ENCODE measurements at regions not wholly inside any gene's neighbourhood (a gene's known extent, or its start where the extent isn't known, plus 50 kb on each side); places are given as distances from the start of the nearest gene placed in this dataset.

GRCh38 chr10:88082806-88083596 is 219.6 kb downstream of the PTEN start:
- Histone ChIP-seq H3K9me3 (ENCODE audit: control insufficient read depth, low read depth, low read length) (no peaks in the 10 kb centered on the region), H3K79me2 (ENCODE audit: control insufficient read depth, insufficient read depth, low read length) (no peaks in the 10 kb centered on the region), H3K9ac (ENCODE audit: control insufficient read depth, extremely low read depth, insufficient read depth, low read length) (no peak overlapping the region), H3K36me3 (ENCODE audit: control insufficient read depth in 2 of 2, extremely low read depth in 1 of 2, insufficient read depth in 2 of 2, low read length in 2 of 2) (no peaks in the 10 kb centered on the region), H3K9me1 (ENCODE audit: control insufficient read depth, extremely low read depth, insufficient read depth, low read length) (no peaks in the 10 kb centered on the region), H3K4me3 (ENCODE audit: control insufficient read depth in 2 of 3, extremely low read depth in 1 of 3, insufficient read depth in 2 of 3, low read depth in 1 of 3, low read length in 3 of 3) (no peak overlapping the region), H3K27ac (ENCODE audit: control insufficient read depth, insufficient read depth, low read length) (no peak overlapping the region), H2AFZ (ENCODE audit: control insufficient read depth, low read length) (peak overlapping the region; percentile 32), H4K20me1 (ENCODE audit: control insufficient read depth, extremely low read depth, insufficient read depth, low read length) (no peaks in the 10 kb centered on the region), H3K27me3 (ENCODE audit: control insufficient read depth, extremely low read depth, insufficient read depth, low read length) (no peaks in the 10 kb centered on the region), H3K4me2 (ENCODE audit: control insufficient read depth, extremely low read depth, insufficient read depth, low read depth, low read length) (no peak overlapping the region), H3K4me1 (ENCODE audit: control insufficient read depth, extremely low read depth, insufficient read depth, low read length) (peaks cover 11% of the 10 kb centered on the region)
- peak; percentile 86 for FAIRE-seq
- dilution Hi-C loops (cut with MboI; ENCODE audit: extremely low pct_ligation_motif_present, low sequenced_read_pairs) = no loop called here
- no peak for TF ChIP-seq EZH2 (IDR thresholded peaks at IDR 0.05; ENCODE audit: low read length)
- no peak for TF ChIP-seq CTCF (optimal IDR thresholded peaks at IDR 0.05 in 1 of 3, IDR thresholded peaks at IDR 0.05 in 1 of 3, conservative IDR thresholded peaks at IDR 0.05 in 1 of 3; ENCODE audit: extremely low read depth in 1 of 3, insufficient read depth in 2 of 3, low read length in 3 of 3)
- DNase-seq (ENCODE audit: low read depth, low spot score) = no peak

- no peaks in the 10 kb centered on the region for H3K36me3 ChIP-seq (ENCODE audit: control insufficient read depth in 2 of 2, extremely low read depth in 1 of 2, insufficient read depth in 2 of 2, low read length in 2 of 2)
- peaks cover 17% of the 10 kb centered on the region for H3K4me1 ChIP-seq (ENCODE audit: control insufficient read depth, extremely low read depth, insufficient read depth, low read length)
- no peaks in the 10 kb centered on the region for H3K9me3 ChIP-seq (ENCODE audit: control insufficient read depth, low read depth, low read length)
- H3K27ac ChIP-seq (ENCODE audit: control insufficient read depth, insufficient read depth, low read length) = no peak overlapping the region
- DNase-seq (ENCODE audit: low read depth, low spot score) = no peak
- H3K9ac ChIP-seq (ENCODE audit: control insufficient read depth, extremely low read depth, insufficient read depth, low read length) = no peak overlapping the region
- no peak for FAIRE-seq
- H3K79me2 ChIP-seq (ENCODE audit: control insufficient read depth, insufficient read depth, low read length) = no peaks in the 10 kb centered on the region
- no peak for TF ChIP-seq EZH2 (IDR thresholded peaks at IDR 0.05; ENCODE audit: low read length)
- no peak for TF ChIP-seq CTCF (optimal IDR thresholded peaks at IDR 0.05 in 1 of 3, IDR thresholded peaks at IDR 0.05 in 1 of 3, conservative IDR thresholded peaks at IDR 0.05 in 1 of 3; ENCODE audit: extremely low read depth in 1 of 3, insufficient read depth in 2 of 3, low read length in 3 of 3)
- dilution Hi-C loops (cut with MboI; ENCODE audit: extremely low pct_ligation_motif_present, low sequenced_read_pairs) = no loop called here
- no peaks in the 10 kb centered on the region for H3K9me1 ChIP-seq (ENCODE audit: control insufficient read depth, extremely low read depth, insufficient read depth, low read length)
- H3K27me3 ChIP-seq (ENCODE audit: control insufficient read depth, extremely low read depth, insufficient read depth, low read length) = no peaks in the 10 kb centered on the region
- no peak overlapping the region for H2AFZ ChIP-seq (ENCODE audit: control insufficient read depth, low read length)
- H3K4me2 ChIP-seq (ENCODE audit: control insufficient read depth, extremely low read depth, insufficient read depth, low read depth, low read length) = no peak overlapping the region
- H3K4me3 ChIP-seq (ENCODE audit: control insufficient read depth in 2 of 3, extremely low read depth in 1 of 3, insufficient read depth in 2 of 3, low read depth in 1 of 3, low read length in 3 of 3) = no peak overlapping the region
- no peaks in the 10 kb centered on the region for H4K20me1 ChIP-seq (ENCODE audit: control insufficient read depth, extremely low read depth, insufficient read depth, low read length)
Measured at GRCh38 chr10:88083597-88083989, 220.2 kb downstream of the PTEN start.
